Activated T-cell treated with anti-CD3 and anti-CD28 coated beads for 48 hours (primary cell): ENCODE measurements at regions not wholly inside any gene's neighbourhood (a gene's known extent, or its start where the extent isn't known, plus 50 kb on each side); places are given as distances from the start of the nearest gene placed in this dataset.

Experiments
- DNase-seq: peaks from one replicate; pipeline ENCODE4 v3.0.0-alpha.2; 2020; ENCODE audit warnings: low read depth

GRCh38 chrX:108833993-108834392, 97.6 kb upstream of the IRS4 start:
- DNase-seq: no peak

GRCh38 chrX:108811891-108812290, 75.5 kb upstream of the IRS4 start:
- DNase-seq: no peak

- no peak for DNase-seq
Observed at GRCh38 chrX:108795240-108795639, 58.9 kb upstream of the IRS4 start.
